ENCODE measurements at regions not wholly inside any gene's neighbourhood (a gene's known extent, or its start where the extent isn't known, plus 50 kb on each side); places are given as distances from the start of the nearest gene placed in this dataset.

- no peak for TF ChIP-seq CTCF (IDR thresholded peaks at IDR 0.05; ENCODE audit: insufficient read depth, low read length, poor library complexity, severe bottlenecking)
- no peak for TF ChIP-seq EZH2phosphoT487 (conservative IDR thresholded peaks at IDR 0.05; ENCODE audit: low read length)
Observed at GRCh38 chr10:121104476-121105111, 253.4 kb downstream of the WDR11 start.

GRCh38 chr10:121106611-121107010 lies 255.4 kb downstream of the WDR11 start:
- Histone ChIP-seq H3K9me2 (replicated peaks; ENCODE audit: insufficient read depth, low read length) (no peaks in the 10 kb centered on the region), H3K4me2 (ENCODE audit: low read depth, low read length, poor library complexity, severe bottlenecking) (no peak overlapping the region), H3K9me3 (ENCODE audit: insufficient read depth, low read length) (no peaks in the 10 kb centered on the region), H4K20me1 (ENCODE audit: low read depth, low read length) (no peaks in the 10 kb centered on the region), H3K27me3 (ENCODE audit: low read length) (no peaks in the 10 kb centered on the region), H3K79me2 (ENCODE audit: insufficient read depth, low read length) (no peaks in the 10 kb centered on the region), H3K27ac (ENCODE audit: low read depth, low read length) (no peak overlapping the region), H3F3A (ENCODE audit: insufficient read depth) (no peaks in the 10 kb centered on the region), H3K36me3 (ENCODE audit: low read length) (no peaks in the 10 kb centered on the region), H3K4me3 (ENCODE audit: insufficient read depth, low read length, poor library complexity, severe bottlenecking) (no peak overlapping the region), H3K9ac (ENCODE audit: low read length) (no peak overlapping the region), H2AFZ (ENCODE audit: low read depth, low read length, severe bottlenecking) (no peak overlapping the region)
- TF ChIP-seq EZH2phosphoT487 (conservative IDR thresholded peaks at IDR 0.05; ENCODE audit: low read length) (no peak), CTCF (IDR thresholded peaks at IDR 0.05; ENCODE audit: insufficient read depth, low read length, poor library complexity, severe bottlenecking) (no peak)

More at GRCh38 chr10:121104476-121105111, 253.4 kb downstream of the WDR11 start:
- no peaks in the 10 kb centered on the region for H3K79me2 ChIP-seq (ENCODE audit: insufficient read depth, low read length)
- H3K9me3 ChIP-seq (ENCODE audit: insufficient read depth, low read length), result no peaks in the 10 kb centered on the region
- no peaks in the 10 kb centered on the region for H3F3A ChIP-seq (ENCODE audit: insufficient read depth)
- H3K9ac ChIP-seq (ENCODE audit: low read length), result no peak overlapping the region
- no peaks in the 10 kb centered on the region for H3K27me3 ChIP-seq (ENCODE audit: low read length)
- no peak overlapping the region for H3K4me2 ChIP-seq (ENCODE audit: low read depth, low read length, poor library complexity, severe bottlenecking)
- no peaks in the 10 kb centered on the region for H3K9me2 ChIP-seq (replicated peaks; ENCODE audit: insufficient read depth, low read length)
- H3K36me3 ChIP-seq (ENCODE audit: low read length), result no peaks in the 10 kb centered on the region
- no peak overlapping the region for H3K27ac ChIP-seq (ENCODE audit: low read depth, low read length)
- no peak overlapping the region for H2AFZ ChIP-seq (ENCODE audit: low read depth, low read length, severe bottlenecking)
- no peaks in the 10 kb centered on the region for H4K20me1 ChIP-seq (ENCODE audit: low read depth, low read length)
- H3K4me3 ChIP-seq (ENCODE audit: insufficient read depth, low read length, poor library complexity, severe bottlenecking), result no peak overlapping the region

- no peak for TF ChIP-seq CTCF (IDR thresholded peaks at IDR 0.05; ENCODE audit: insufficient read depth, low read length, poor library complexity, severe bottlenecking)
- no peaks in the 10 kb centered on the region for H3K79me2 ChIP-seq (ENCODE audit: insufficient read depth, low read length)
- H4K20me1 ChIP-seq (ENCODE audit: low read depth, low read length), result no peaks in the 10 kb centered on the region
- no peaks in the 10 kb centered on the region for H3F3A ChIP-seq (ENCODE audit: insufficient read depth)
- H3K27me3 ChIP-seq (ENCODE audit: low read length), result no peaks in the 10 kb centered on the region
- H2AFZ ChIP-seq (ENCODE audit: low read depth, low read length, severe bottlenecking), result no peak overlapping the region
- no peaks in the 10 kb centered on the region for H3K9me3 ChIP-seq (ENCODE audit: insufficient read depth, low read length)
- no peak overlapping the region for H3K4me3 ChIP-seq (ENCODE audit: insufficient read depth, low read length, poor library complexity, severe bottlenecking)
- no peak overlapping the region for H3K9ac ChIP-seq (ENCODE audit: low read length)
- H3K36me3 ChIP-seq (ENCODE audit: low read length), result no peaks in the 10 kb centered on the region
- H3K9me2 ChIP-seq (replicated peaks; ENCODE audit: insufficient read depth, low read length), result no peaks in the 10 kb centered on the region
- no peak overlapping the region for H3K27ac ChIP-seq (ENCODE audit: low read depth, low read length)
- no peak overlapping the region for H3K4me2 ChIP-seq (ENCODE audit: low read depth, low read length, poor library complexity, severe bottlenecking)
Observed at GRCh38 chr10:121108051-121108450, 256.9 kb downstream of the WDR11 start.
